ENCODE measurements at regions not wholly inside any gene's neighbourhood (a gene's known extent, or its start where the extent isn't known, plus 50 kb on each side); places are given as distances from the start of the nearest gene placed in this dataset.

- no peak for DNase-seq
These were observed 64.0 kb downstream of the BMP2 start for GRCh38 chr20:6831461-6831860.

- DNase-seq = no peak
These were observed 65.3 kb downstream of the BMP2 start for GRCh38 chr20:6832811-6833210.

- DNase-seq = no peak
These were observed 68.1 kb downstream of the BMP2 start for GRCh38 chr20:6835609-6836008.

- DNase-seq = no peak
These were observed 69.4 kb downstream of the BMP2 start for GRCh38 chr20:6836821-6837374.

GRCh38 chr20:6837730-6838129 is 70.2 kb downstream of the BMP2 start:
- no peak for DNase-seq

GRCh38 chr20:6838181-6838826 is 70.8 kb downstream of the BMP2 start:
- DNase-seq = no peak

- no peak for DNase-seq
These were observed 73.6 kb downstream of the BMP2 start for GRCh38 chr20:6841128-6841527.

GRCh38 chr20:6845141-6845540 is 77.7 kb downstream of the BMP2 start:
- DNase-seq = no peak

- DNase-seq = no peak
These were observed 80.6 kb downstream of the BMP2 start for GRCh38 chr20:6848041-6848440.

- DNase-seq = no peak
These were observed 81.5 kb downstream of the BMP2 start for GRCh38 chr20:6848992-6849391.

- DNase-seq = no peak
These were observed 83.7 kb downstream of the BMP2 start for GRCh38 chr20:6851136-6851535.

- DNase-seq = no peak
These were observed 85.0 kb downstream of the BMP2 start for GRCh38 chr20:6852478-6852877.

GRCh38 chr20:6855104-6855503 is 87.6 kb downstream of the BMP2 start:
- DNase-seq = no peak

GRCh38 chr20:6855796-6856195 is 88.3 kb downstream of the BMP2 start:
- DNase-seq = no peak

- DNase-seq = no peak
These were observed 90.4 kb downstream of the BMP2 start for GRCh38 chr20:6857927-6858326.

GRCh38 chr20:6863355-6863754 is 95.9 kb downstream of the BMP2 start:
- DNase-seq = no peak

- DNase-seq = peak in 1 of 51 donors; percentile 19
These were observed 96.3 kb downstream of the BMP2 start for GRCh38 chr20:6863798-6864201.

- DNase-seq = no peak
These were observed 97.3 kb downstream of the BMP2 start for GRCh38 chr20:6864740-6865139.

GRCh38 chr20:6866741-6867140 is 99.3 kb downstream of the BMP2 start:
- no peak for DNase-seq

- DNase-seq = no peak
These were observed 101.4 kb downstream of the BMP2 start for GRCh38 chr20:6868861-6869260.

- DNase-seq = no peak
These were observed 103.1 kb downstream of the BMP2 start for GRCh38 chr20:6870559-6870958.

- no peak for DNase-seq
These were observed 110.1 kb downstream of the BMP2 start for GRCh38 chr20:6877633-6878032.

- DNase-seq = no peak
These were observed 115.2 kb downstream of the BMP2 start for GRCh38 chr20:6882561-6883291.
